ENCODE measurements at regions not wholly inside any gene's neighbourhood (a gene's known extent, or its start where the extent isn't known, plus 50 kb on each side); places are given as distances from the start of the nearest gene placed in this dataset.
"Not testable (repeated sequence)": the region's sequence is repeated elsewhere in the genome, so short reads cannot be mapped to it uniquely, and the experiment has no call there.

DNA sequence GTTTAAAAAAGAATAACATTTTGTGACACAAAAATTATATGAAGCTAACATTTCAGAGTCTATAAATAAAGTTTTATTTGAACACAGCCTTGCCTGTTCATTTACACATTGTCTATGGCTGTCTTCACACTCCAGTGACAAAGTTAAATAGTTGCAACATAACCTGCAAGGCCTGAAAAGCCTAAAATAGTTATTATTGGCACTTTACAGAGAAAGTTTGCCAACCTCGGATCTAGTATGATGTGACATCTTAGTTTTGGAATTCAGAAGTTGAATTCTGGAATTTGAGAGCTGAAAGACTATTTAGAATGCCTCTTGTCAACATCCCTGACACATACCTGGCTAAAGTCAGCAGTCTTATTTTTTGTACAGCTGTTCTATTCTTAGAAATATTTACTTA is 68.3 kb downstream of the DYRK2 start:
- no peaks in the 10 kb centered on the region for H3K9me3 ChIP-seq (ENCODE audit: control insufficient read depth, insufficient read depth, low read length)
- no peak overlapping the region for H3K9ac ChIP-seq (ENCODE audit: low read depth, low read length)
- no peaks in the 10 kb centered on the region for H3K36me3 ChIP-seq (ENCODE audit: insufficient read depth, low read length)
- H3K4me1 ChIP-seq (ENCODE audit: insufficient read depth, low read length): 0 out of 2 replicates have a peak, but pooled peaks cover 2% of the 10 kb centered on the region

DNA sequence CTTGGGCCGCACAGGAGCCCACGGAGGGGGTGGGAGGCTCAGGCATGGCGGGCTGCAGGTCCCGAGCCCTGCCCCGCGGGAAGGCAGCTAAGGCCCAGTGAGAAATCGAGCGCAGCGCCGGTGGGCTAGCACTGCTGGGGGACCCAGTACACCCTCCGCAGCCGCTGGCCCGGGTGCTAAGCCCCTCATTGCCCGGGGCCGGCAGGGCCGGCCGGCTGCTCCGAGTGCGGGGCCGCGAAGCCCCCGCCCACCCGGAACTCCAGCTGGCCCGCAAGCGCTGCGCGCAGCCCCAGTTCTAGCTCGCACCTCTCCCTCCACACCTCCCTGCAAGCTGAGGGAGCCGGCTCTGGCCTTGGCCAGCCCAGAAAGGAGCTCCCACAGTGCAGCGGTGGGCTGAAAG is 70.8 kb downstream of the DYRK2 start:
- H3K36me3 ChIP-seq (ENCODE audit: insufficient read depth, low read length); H3K9me3 ChIP-seq (ENCODE audit: control insufficient read depth, insufficient read depth, low read length); H3K4me1 ChIP-seq (ENCODE audit: insufficient read depth, low read length); H3K9ac ChIP-seq (ENCODE audit: low read depth, low read length): not testable (repeated sequence)

DNA sequence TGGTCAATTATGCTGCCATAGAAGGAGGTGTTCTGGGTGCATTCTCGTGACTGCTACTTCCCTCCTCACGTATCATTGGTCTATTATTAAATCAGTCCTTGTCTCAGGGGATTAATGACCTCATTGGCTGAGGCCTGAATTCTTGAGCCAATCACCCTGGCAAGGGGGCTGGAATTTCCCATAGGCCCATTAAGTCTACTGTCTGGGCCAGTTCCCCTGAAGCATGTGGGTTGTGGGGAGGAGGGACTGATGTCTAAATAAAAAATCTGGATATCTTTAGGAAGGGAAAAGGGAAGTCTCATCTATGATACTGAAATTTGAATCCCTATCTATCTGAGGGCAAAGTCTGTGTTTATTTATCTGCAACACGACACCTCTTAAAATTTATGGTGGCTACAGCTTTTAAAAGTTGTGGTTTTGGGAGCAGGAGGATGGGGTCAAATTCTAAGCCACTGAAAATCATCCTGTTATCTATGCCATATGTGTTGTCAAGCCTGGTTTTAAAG is 71.9 kb downstream of the DYRK2 start:
- no peaks in the 10 kb centered on the region for H3K4me1 ChIP-seq (ENCODE audit: insufficient read depth, low read length)
- H3K36me3 ChIP-seq (ENCODE audit: insufficient read depth, low read length): no peaks in the 10 kb centered on the region
- H3K9ac ChIP-seq (ENCODE audit: low read depth, low read length): no peak overlapping the region
- H3K9me3 ChIP-seq (ENCODE audit: control insufficient read depth, insufficient read depth, low read length): no peaks in the 10 kb centered on the region

DNA sequence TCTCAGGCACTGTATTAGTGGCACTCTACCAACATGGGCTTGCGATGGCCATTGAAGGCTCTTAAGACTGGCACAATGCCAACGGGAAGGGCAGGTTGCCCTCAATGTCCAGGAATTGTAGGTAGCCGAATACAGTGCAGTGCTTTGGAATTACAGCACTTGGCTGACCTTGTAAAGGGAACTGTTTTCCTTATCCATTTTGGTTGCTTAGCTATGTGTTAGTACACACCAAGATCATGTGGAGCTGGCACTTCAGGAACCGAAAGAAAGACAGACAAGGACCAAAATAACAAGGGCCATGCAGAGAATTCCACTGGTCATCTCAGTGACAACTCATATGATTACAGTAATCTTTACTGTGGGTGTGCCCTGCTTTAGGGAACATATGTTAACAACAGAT is 72.7 kb downstream of the DYRK2 start:
- no peaks in the 10 kb centered on the region for H3K9me3 ChIP-seq (ENCODE audit: control insufficient read depth, insufficient read depth, low read length)
- no peak overlapping the region for H3K9ac ChIP-seq (ENCODE audit: low read depth, low read length)
- H3K36me3 ChIP-seq (ENCODE audit: insufficient read depth, low read length): no peaks in the 10 kb centered on the region
- no peaks in the 10 kb centered on the region for H3K4me1 ChIP-seq (ENCODE audit: insufficient read depth, low read length)

DNA sequence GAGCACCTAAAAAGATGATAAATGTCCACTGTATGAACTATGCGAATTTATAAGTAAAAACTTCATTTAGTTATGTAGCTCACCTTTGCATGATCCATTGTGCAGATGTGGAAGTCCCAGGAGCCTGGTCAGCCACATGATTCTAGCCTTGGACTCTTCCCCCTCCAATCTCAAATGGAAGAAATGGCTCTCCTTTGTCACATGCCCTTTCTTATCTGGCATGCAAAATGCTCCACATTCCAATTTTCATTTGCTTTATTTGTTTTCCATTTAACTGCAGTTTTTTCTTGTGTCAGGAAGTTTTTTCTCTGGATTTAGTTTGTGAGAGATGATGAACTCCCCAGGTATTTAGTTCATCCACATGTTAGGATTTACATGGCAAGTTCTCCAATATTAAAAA is 73.8 kb downstream of the DYRK2 start:
- H3K36me3 ChIP-seq (ENCODE audit: insufficient read depth, low read length): no peaks in the 10 kb centered on the region
- no peaks in the 10 kb centered on the region for H3K9me3 ChIP-seq (ENCODE audit: control insufficient read depth, insufficient read depth, low read length)
- H3K4me1 ChIP-seq (ENCODE audit: insufficient read depth, low read length): no peaks in the 10 kb centered on the region
- H3K9ac ChIP-seq (ENCODE audit: low read depth, low read length): no peak overlapping the region

DNA sequence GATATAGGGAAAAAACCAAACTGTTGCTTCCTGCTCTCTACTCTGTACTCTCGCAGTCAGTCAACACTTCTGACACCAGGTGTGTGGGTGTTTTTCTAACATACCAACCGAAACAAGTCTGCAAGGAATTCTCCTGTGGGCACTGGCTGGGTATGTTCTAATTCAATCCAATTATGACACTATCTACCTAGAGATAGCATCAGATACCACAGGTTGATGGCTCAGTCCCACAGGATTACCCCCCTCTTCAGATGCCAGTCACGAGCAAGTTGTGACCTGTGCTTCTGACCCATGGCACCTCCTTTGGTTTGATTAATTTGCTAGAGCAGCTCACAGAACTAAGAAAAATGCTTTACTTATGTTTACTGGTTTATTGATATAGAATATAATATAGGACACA is 78.3 kb downstream of the DYRK2 start:
- H3K9me3 ChIP-seq (ENCODE audit: control insufficient read depth, insufficient read depth, low read length): no peaks in the 10 kb centered on the region
- H3K4me1 ChIP-seq (ENCODE audit: insufficient read depth, low read length): no peaks in the 10 kb centered on the region
- H3K9ac ChIP-seq (ENCODE audit: low read depth, low read length): no peak overlapping the region
- no peaks in the 10 kb centered on the region for H3K36me3 ChIP-seq (ENCODE audit: insufficient read depth, low read length)

DNA sequence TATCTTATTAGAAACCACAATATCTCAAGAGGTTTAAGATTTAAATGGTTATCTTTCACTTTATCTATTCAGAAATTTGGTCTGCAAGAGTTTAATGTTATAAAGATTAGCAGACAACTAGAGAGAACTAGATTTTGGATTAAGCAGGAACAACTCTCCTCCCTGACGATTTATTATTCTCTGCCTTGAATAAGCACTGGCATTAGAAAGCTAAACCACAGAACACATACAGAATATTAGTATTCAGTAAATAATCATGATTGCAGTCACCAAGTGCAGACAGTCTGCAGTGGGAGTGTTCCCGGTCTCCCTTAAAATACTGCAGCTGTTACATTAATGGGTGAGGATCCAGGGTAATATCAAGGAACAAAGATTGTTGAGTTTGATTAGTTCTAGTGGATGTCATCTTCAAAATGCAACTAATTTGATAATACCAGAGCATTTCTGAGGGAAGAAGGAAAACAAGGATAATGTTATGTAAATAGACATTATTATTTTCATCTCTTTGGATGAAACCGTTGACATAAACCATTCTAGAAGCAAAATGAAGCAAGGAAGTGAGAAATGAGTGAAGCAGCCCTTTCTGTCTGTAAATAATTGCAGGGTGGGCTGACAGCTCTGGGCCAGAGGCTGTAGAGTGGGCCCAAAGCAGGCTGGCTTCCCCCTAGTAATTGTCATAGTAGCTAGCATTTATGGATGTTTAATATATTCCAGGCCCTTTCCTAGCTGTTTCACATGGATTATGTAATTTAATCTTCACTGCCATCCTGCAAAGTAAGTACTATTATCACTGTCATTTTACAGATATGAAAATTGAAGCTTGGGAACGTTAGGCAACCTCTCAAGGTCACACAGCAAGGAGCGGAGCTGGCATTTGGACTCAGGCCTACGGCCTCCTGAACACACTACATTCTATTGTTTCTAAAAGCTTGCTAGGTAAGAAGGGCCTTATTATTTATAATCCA is 79.4 kb downstream of the DYRK2 start:
- Histone ChIP-seq H3K9me3 (ENCODE audit: control insufficient read depth, insufficient read depth, low read length) (no peaks in the 10 kb centered on the region), H3K36me3 (ENCODE audit: insufficient read depth, low read length) (no peaks in the 10 kb centered on the region), H3K4me1 (ENCODE audit: insufficient read depth, low read length) (no peaks in the 10 kb centered on the region), H3K9ac (ENCODE audit: low read depth, low read length) (no peak overlapping the region)

DNA sequence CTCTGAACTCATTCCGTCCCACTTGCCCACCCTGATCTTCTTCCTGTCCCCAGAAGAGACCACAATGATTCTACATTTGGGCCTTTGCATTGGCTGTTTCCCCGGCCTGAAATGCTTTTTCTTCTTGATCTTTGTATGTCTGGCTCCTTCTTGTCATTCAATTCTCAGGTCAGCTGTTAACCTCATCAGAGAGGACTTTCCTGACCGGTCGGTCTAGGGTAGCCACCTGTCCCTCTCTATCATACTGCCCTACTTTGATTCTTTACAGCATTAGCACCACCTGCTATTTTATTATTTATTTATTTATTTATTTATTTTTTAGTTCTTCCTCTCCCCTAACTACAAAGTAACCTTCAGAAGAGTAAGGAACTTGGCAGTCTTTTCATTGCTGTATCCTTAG is 84.3 kb downstream of the DYRK2 start:
- Histone ChIP-seq H3K4me1 (ENCODE audit: insufficient read depth, low read length) (no peaks in the 10 kb centered on the region), H3K9ac (ENCODE audit: low read depth, low read length) (no peak overlapping the region), H3K36me3 (ENCODE audit: insufficient read depth, low read length) (no peaks in the 10 kb centered on the region), H3K9me3 (ENCODE audit: control insufficient read depth, insufficient read depth, low read length) (no peaks in the 10 kb centered on the region)

DNA sequence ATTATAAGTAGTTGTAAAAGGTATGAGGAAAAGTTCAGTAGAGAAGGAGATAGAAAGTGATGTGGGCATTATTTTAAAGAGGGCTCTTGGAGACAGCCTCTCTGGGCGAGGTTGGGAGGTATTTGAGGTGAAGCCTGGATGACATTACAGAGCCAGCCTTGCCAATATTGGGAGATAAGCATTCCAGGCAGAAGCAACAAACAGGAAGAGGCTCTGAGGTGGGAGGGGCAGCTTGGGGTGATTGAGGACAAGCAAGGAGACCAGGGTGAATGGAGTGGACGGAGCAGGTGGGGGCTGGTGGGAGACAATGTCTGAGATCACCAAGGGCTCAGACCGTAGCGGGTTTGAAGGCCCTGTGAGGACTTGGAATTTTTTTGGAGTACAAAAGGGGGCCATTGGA is 87.3 kb downstream of the DYRK2 start:
- no peaks in the 10 kb centered on the region for H3K4me1 ChIP-seq (ENCODE audit: insufficient read depth, low read length)
- H3K9ac ChIP-seq (ENCODE audit: low read depth, low read length): no peak overlapping the region
- H3K36me3 ChIP-seq (ENCODE audit: insufficient read depth, low read length): no peaks in the 10 kb centered on the region
- H3K9me3 ChIP-seq (ENCODE audit: control insufficient read depth, insufficient read depth, low read length): no peaks in the 10 kb centered on the region

DNA sequence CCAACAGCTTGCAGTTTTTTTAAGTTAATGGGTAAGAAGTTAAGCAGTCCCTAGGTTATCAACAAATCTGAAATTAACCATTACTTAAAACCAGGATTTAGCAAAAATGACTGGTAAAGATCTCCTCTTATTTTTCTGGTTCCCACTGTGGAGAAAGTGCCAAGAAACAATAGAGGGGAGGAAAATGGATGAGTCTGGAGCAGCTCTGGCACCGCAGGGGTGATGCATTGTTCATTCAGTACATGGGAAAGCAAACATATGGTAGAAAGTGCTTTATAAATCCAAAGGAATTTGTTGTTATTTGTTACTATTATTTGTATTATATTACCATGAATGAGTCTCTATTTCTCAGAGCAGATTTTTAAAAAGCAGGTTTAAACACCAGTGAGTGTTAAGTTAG is 92.2 kb downstream of the DYRK2 start:
- H3K9ac ChIP-seq (ENCODE audit: low read depth, low read length): no peak overlapping the region
- H3K4me1 ChIP-seq (ENCODE audit: insufficient read depth, low read length): peaks cover 11% of the 10 kb centered on the region; the same call in 1 of the 2 replicates
- no peaks in the 10 kb centered on the region for H3K36me3 ChIP-seq (ENCODE audit: insufficient read depth, low read length)
- peaks cover under 1% of the 10 kb centered on the region; the same call in 1 of the 2 replicates for H3K9me3 ChIP-seq (ENCODE audit: control insufficient read depth, insufficient read depth, low read length)

DNA sequence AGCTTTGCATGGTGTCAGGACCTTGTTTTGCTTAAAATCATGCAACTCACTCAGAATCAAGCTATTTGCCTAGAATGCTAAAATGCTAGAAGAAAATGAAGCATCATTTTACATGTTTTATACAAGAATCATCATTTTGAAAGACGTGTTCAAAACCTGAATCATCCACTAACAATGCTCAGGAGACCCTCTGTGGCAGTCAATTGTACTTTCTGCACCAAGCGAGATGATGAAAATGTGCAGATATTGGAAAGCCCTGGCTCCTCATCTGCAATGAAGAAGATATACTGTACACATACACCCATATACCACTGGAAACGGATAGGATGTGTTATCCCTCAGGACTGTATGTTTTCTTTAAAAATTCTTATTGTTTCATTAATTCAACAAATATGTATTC is 92.7 kb downstream of the DYRK2 start:
- no peak overlapping the region for H3K9ac ChIP-seq (ENCODE audit: low read depth, low read length)
- peaks cover 2% of the 10 kb centered on the region; the same call in 1 of the 2 replicates for H3K9me3 ChIP-seq (ENCODE audit: control insufficient read depth, insufficient read depth, low read length)
- no peaks in the 10 kb centered on the region for H3K36me3 ChIP-seq (ENCODE audit: insufficient read depth, low read length)
- peaks cover 11% of the 10 kb centered on the region; the same call in 1 of the 2 replicates for H3K4me1 ChIP-seq (ENCODE audit: insufficient read depth, low read length)

DNA sequence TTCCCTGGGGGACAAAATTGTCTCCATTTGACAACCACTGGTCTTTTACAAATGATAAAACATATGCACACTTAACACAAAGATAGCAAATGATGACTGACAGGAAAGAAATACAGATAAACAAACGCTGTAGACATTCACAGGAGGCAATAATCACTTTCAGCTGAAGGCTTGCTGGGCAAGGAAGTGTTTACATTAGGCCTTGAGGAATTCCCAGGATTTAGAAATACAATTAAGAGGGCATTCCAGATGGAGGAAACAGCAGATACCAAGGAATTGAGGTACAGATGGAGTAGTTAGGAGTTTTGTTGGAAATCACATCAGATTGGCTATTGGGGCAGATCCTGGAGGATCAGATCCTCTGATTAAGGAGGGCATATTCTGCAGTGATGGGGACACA is 93.9 kb downstream of the DYRK2 start:
- Histone ChIP-seq H3K9ac (ENCODE audit: low read depth, low read length) (no peak overlapping the region), H3K9me3 (ENCODE audit: control insufficient read depth, insufficient read depth, low read length) (peaks cover 2% of the 10 kb centered on the region; the same call in 1 of the 2 replicates), H3K4me1 (ENCODE audit: insufficient read depth, low read length) (peaks cover 11% of the 10 kb centered on the region; the same call in 1 of the 2 replicates), H3K36me3 (ENCODE audit: insufficient read depth, low read length) (no peaks in the 10 kb centered on the region)

DNA sequence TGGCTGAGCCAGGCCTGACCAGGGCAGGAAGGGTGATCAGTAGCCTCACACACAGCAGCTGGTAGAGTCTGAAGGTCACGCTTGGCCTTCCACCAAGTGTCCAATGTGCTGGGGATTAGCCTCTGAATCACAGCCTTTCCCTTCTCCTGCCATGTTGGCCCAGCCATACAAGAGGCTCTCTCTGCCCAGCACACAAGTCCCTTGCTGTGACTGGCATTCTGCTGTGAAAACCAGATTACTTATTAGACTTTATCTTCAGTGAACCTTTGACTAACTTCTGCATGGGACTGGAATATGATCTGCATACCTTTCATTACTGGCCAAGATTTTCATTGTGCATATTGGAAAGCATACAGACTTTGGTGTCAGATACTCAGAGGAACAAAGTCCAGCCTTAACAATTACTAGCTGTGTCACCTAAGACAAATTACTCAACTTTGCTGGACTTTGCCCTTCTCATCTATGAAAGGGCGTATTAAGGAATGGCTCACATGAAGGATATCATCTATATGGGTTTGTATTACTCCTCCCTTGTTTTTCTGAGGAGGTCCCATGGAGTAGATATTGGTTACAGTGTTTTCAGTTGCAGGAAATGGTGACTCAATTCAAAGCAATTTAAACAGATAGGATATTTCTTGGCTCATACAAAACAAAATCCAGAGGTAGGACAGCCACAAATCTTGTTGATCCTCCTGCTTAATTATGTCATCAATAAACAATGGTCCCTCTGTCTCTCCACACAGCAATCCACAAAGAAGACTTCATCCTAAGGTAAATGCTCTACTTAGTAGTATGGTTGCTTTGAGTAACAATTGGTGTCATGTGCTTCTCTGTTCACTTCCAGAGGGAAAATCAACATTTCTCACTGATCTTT is 99.6 kb downstream of the DYRK2 start:
- H3K9ac ChIP-seq (ENCODE audit: low read depth, low read length): no peak overlapping the region
- peaks cover under 1% of the 10 kb centered on the region; the same call in 1 of the 2 replicates for H3K4me1 ChIP-seq (ENCODE audit: insufficient read depth, low read length)
- H3K36me3 ChIP-seq (ENCODE audit: insufficient read depth, low read length): no peaks in the 10 kb centered on the region
- peaks cover 2% of the 10 kb centered on the region; the same call in 1 of the 2 replicates for H3K9me3 ChIP-seq (ENCODE audit: control insufficient read depth, insufficient read depth, low read length)

DNA sequence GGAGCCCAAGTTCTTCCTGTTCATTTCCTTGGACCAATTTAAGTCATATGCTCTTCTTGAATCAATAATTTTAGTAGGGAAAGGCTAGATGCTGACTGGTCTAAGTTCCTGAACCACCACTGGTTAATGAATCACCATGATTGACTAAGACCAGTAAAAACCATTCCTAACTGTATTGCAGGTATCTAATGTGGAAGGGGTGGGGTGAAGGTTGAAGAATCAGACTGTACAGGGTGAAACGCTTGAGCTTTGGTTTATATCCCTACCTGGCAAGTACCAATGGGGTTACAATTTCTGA is 100.1 kb downstream of the DYRK2 start:
- Histone ChIP-seq H3K9me3 (ENCODE audit: control insufficient read depth, insufficient read depth, low read length) (peaks cover 2% of the 10 kb centered on the region; the same call in 1 of the 2 replicates), H3K9ac (ENCODE audit: low read depth, low read length) (no peak overlapping the region), H3K4me1 (ENCODE audit: insufficient read depth, low read length) (no peaks in the 10 kb centered on the region), H3K36me3 (ENCODE audit: insufficient read depth, low read length) (no peaks in the 10 kb centered on the region)
